Fibroblast of pulmonary artery (primary cell): ENCODE measurements at regions not wholly inside any gene's neighbourhood (a gene's known extent, or its start where the extent isn't known, plus 50 kb on each side); places are given as distances from the start of the nearest gene placed in this dataset.

Experiments used
- DNase-seq: peaks from one replicate; pipeline ENCODE4 v3.0.0-alpha.2; 2010; ENCODE audit warnings: low read depth
- H3K4me3 ChIP-seq: replicated peaks from 2 replicates; pipeline ENCODE4 v1.5.1; 2011; ENCODE audit warnings: low read depth, mild to moderate bottlenecking, control low read depth, low read length, moderate library complexity
- TF ChIP-seq, protein P1 (sequence below): IDR thresholded peaks from 2 replicates; pipeline ENCODE4 v1.5.1; 2011; ENCODE audit warnings: mild to moderate bottlenecking, control low read depth, low read length, inconsistent platforms; ENCODE audit errors: missing control alignments

DNA sequence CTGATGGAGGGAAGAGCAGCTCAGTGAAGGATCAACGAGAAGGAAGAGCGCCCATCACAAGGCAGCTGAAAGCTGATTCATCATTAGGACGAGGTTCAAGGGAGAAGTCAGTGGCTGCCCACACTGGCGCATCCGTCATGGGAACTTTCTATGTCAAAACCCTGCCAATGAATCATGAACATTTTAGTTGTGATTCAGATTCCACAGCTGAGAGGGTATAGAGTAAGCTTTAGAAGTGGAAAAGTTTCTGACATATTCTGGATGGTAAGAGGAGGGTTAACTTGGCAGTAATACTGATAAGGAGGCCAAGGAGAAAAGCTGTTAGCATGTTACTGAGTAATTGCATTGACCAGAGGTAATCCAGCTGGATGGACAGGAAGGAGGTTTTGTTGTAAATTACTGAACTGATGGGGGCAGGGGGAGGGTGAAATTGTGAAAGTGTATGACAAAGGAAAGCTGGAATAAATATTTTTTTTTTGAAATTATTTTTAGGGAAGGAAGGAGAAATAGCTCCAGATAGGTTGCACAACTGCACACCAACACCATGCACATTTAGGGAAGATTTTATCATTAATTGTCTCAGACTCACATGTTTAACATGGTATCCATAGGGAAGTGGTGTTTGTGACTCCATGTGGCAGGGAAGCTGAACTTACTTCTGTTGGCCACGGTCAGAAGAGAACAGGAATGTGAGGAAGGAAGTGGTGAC, 78.3 kb upstream of the NRP1 start:
- no peak overlapping the region for H3K4me3 ChIP-seq
- DNase-seq, result peak; percentile 93

DNA sequence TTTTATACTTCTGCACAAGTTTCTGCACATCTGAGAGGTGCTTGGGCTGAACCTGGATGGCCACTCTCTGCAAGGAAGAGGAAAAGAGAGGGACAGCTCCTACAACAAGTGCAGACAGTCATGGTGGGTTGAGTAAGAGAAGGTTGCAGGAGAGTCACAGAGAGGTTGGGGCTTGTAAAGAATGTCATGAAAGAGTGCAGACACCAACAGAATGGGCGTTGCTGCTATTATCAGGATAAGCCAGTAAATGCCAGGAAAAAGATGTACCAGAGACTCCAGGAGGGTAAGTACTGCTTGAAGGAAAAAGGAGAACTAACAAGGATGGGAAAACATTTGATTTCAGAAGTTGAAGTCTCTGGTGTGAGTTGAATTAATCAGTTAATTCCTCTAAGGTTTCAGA, 77.8 kb upstream of the NRP1 start:
- TF ChIP-seq, protein P1, sequence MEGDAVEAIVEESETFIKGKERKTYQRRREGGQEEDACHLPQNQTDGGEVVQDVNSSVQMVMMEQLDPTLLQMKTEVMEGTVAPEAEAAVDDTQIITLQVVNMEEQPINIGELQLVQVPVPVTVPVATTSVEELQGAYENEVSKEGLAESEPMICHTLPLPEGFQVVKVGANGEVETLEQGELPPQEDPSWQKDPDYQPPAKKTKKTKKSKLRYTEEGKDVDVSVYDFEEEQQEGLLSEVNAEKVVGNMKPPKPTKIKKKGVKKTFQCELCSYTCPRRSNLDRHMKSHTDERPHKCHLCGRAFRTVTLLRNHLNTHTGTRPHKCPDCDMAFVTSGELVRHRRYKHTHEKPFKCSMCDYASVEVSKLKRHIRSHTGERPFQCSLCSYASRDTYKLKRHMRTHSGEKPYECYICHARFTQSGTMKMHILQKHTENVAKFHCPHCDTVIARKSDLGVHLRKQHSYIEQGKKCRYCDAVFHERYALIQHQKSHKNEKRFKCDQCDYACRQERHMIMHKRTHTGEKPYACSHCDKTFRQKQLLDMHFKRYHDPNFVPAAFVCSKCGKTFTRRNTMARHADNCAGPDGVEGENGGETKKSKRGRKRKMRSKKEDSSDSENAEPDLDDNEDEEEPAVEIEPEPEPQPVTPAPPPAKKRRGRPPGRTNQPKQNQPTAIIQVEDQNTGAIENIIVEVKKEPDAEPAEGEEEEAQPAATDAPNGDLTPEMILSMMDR, result no peak
- no peak overlapping the region for H3K4me3 ChIP-seq
- DNase-seq, result no peak

More for the DNA sequence above, 78.3 kb upstream of the NRP1 start:
- TF ChIP-seq, protein P1, result no peak

DNA sequence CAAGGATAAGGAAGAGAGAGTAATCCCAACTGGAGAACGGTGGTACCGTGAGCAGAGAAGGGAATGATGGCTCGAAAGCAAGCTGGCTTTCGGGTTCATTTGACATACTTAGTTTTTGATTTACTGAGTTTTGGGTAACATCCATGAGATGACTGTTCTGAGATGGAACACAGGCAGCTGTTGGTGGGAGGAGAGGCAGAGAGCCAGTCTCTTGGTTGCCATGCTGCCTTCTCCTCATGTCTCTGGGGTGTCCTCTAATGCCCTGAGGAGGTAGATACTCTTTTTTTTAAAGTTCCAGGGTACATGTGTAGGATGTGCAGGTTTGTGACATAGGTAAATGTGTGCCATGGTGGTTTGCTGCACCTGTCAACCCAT, 76.4 kb upstream of the NRP1 start:
- no peak overlapping the region for H3K4me3 ChIP-seq
- no peak for DNase-seq
- TF ChIP-seq, protein P1, result no peak

DNA sequence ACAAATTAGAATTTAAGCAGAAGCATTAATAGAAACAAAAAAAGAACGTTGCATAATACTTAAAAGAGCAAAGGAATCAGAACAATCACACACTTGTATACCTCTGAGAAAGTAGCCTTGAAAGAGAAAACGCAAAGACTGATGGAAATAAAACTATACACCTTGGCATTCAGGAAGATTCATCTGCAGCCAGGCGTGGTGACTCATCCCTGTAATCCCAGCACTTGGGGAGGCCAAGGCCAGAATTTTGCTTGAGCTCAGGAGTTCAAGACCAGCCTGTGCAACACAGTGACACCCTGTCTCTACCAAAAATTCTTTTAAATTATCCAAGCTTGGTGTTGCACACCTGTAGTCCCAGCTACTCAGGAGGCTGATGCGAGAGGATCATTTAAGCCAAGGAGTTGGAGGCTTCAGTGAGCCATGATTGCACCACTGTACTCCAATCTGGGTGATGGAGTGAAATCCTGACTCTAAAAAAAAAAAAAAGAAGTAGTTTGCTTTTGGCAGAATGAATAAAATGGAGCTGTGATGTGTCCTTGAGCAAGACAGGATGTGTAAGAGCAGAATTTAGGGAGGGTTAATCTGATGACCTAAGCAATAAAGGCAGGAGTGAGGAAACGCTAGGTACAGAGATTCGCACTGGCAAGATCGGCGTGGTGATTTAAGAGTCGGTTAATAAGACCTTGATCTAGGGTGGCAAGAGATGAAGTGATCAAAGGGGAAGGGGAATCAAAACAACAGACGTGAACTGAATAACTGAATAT, 75.8 kb upstream of the NRP1 start:
- TF ChIP-seq, protein P1, result no peak
- DNase-seq, result no peak
- H3K4me3 ChIP-seq, result no peak overlapping the region

DNA sequence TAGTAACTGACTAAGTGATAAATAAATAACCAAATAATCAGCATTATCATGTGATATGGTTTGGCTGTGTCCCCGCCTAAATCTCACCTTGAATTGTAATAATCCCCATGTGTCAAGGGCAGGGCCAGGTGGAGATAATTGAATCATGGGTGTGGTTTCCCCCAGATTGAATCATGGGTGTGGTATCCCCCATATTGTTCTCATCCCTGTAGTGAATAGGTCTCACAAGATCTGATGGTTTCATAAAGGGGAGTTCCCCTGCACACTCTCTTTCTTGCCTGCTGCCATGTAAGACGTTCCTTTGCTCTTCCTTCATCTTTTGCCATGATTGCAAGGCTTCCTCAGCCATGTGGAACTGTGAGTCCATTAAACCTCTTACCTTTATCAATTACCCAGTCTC, 72.1 kb upstream of the NRP1 start:
- DNase-seq, result no peak
- TF ChIP-seq, protein P1, result no peak
- H3K4me3 ChIP-seq, result no peak overlapping the region

DNA sequence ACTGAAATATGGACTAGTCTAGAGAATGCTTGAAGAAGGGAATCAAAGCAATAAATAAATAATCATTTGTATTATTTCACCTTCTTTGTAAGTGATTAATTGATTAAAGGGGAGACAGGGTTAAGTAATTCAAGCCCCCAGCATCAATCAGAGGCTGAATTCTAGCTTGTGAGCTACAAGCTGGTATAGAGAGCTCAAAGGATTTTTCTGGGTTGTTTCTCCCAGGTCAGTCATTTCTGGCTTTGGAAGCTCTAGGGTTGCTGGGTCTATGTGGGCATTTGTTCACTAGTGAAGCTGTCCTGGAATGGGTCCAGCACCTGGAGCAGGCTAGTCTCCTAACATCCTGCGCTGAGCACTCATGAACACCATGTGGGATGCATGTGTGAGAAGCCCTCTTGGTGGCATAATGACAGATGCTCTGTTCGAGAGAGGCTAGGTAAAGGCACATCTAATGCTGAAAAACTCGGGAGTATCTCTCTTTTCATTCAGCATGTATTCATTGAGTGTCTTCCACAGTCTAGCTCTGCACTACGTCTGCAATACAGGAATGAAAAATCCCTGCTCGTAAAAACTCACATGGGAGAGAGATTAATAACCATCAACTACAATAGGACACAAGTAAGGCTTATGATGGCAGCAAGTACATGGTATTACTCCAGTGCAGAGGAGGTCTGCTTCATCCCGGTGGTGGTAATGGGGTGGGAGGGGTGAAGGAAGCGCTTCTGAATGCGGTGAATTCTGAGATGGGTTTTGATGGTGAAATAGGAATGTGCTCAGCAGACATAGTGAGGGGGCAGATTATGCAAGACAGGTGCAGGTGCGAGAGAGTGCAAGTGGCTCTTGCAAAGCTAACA, 68.0 kb upstream of the NRP1 start:
- TF ChIP-seq, protein P1, result no peak
- no peak for DNase-seq
- no peak overlapping the region for H3K4me3 ChIP-seq
